ENCODE measurements at regions not wholly inside any gene's neighbourhood (a gene's known extent, or its start where the extent isn't known, plus 50 kb on each side); places are given as distances from the start of the nearest gene placed in this dataset.

DNA sequence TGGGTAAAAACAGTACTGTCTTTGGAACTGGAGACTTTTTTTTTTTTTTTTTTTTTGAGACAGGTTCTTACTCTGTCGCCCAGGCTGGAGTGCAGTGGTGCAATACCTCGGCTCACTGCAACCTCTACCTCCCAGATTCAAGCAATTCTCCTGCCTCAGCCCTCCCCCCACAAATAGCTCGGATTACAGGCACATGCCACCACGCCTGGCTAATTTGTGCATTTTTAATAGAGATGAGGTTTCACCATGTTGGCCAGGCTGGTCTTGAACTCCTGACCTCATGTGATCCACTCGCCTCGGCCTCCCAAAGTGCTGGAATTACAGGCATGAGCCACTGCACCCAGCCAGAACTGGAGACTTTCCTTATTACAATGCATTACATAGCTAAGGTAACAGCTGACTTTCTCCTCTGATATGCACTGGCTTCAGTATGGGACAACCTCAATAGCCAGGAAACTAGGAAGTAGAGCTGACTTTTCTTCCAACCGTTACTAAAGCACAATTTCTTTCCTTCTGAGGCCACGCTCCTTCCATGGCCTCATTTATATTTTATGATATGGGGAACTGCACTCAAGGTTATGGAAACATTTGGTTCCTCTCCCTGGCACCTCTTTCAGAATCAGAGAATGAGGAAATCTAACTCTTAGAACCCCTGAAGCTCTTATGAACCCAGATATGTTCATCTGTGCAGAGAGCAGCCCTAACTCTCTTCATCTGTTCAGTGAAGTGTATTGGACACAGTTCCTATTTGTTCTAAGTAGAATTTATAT, 53.5 kb upstream of the FAM9B start:
- Histone ChIP-seq H3K4me2 (ENCODE audit: low read length) (no peak overlapping the region), H3K79me2 (replicated peaks; ENCODE audit: insufficient read depth, low read length) (no peaks in the 10 kb centered on the region), H3K27ac (ENCODE audit: low read length) (no peak overlapping the region), H3K9me2 (ENCODE audit: insufficient read depth, low read length) (no peaks in the 10 kb centered on the region), H2AFZ (ENCODE audit: low read depth, low read length) (no peak overlapping the region), H4K20me1 (ENCODE audit: insufficient read depth) (no peaks in the 10 kb centered on the region), H3K36me3 (ENCODE audit: insufficient read depth, low read length) (no peaks in the 10 kb centered on the region), H3F3A (ENCODE audit: insufficient read depth, low read length, poor library complexity, severe bottlenecking) (no peaks in the 10 kb centered on the region), H3K9me3 (ENCODE audit: low read length) (no peaks in the 10 kb centered on the region), H3K4me3 (ENCODE audit: low read length) (no peak overlapping the region), H3K9ac (ENCODE audit: low read length) (no peak overlapping the region), H3K27me3 (ENCODE audit: insufficient read depth, low read depth, low read length) (no peaks in the 10 kb centered on the region)
- TF ChIP-seq POLR2AphosphoS5 (IDR thresholded peaks at IDR 0.05) (no peak), SMC3 (conservative IDR thresholded peaks at IDR 0.05; ENCODE audit: poor library complexity) (no peak), TAF1 (IDR thresholded peaks at IDR 0.05; ENCODE audit: low read depth) (no peak), RAD21 (conservative IDR thresholded peaks at IDR 0.05) (no peak), MXI1 (conservative IDR thresholded peaks at IDR 0.05; ENCODE audit: poor library complexity, severe bottlenecking) (no peak)
- TF ChIP-seq, protein P1, sequence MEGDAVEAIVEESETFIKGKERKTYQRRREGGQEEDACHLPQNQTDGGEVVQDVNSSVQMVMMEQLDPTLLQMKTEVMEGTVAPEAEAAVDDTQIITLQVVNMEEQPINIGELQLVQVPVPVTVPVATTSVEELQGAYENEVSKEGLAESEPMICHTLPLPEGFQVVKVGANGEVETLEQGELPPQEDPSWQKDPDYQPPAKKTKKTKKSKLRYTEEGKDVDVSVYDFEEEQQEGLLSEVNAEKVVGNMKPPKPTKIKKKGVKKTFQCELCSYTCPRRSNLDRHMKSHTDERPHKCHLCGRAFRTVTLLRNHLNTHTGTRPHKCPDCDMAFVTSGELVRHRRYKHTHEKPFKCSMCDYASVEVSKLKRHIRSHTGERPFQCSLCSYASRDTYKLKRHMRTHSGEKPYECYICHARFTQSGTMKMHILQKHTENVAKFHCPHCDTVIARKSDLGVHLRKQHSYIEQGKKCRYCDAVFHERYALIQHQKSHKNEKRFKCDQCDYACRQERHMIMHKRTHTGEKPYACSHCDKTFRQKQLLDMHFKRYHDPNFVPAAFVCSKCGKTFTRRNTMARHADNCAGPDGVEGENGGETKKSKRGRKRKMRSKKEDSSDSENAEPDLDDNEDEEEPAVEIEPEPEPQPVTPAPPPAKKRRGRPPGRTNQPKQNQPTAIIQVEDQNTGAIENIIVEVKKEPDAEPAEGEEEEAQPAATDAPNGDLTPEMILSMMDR (IDR thresholded peaks at IDR 0.05; ENCODE audit: poor library complexity, severe bottlenecking) = no peak

DNA sequence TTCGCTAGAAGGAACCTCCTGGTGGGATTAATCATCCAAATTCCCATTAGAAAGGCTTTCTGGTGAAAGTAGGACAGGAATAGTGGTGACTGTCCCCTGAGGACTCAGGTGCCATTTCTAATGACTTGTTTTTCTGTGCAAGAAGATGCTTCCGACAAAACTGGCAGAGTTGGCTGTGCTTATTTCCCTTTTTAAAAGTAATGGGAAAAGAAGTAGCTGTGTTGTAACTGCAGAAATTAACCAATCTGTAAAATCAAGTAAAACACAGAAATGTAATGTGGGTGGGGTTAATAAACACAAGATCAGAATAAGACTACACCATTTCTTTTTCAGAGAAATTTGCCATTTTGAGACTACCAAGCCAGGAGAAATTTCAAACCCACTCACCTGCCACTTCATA, 55.0 kb upstream of the FAM9B start:
- Histone ChIP-seq H3K9me3 (ENCODE audit: low read length) (no peaks in the 10 kb centered on the region), H3K4me2 (ENCODE audit: low read length) (no peak overlapping the region), H3K36me3 (ENCODE audit: insufficient read depth, low read length) (no peaks in the 10 kb centered on the region), H3K9me2 (ENCODE audit: insufficient read depth, low read length) (no peaks in the 10 kb centered on the region), H3K27me3 (ENCODE audit: insufficient read depth, low read depth, low read length) (no peaks in the 10 kb centered on the region), H3F3A (ENCODE audit: insufficient read depth, low read length, poor library complexity, severe bottlenecking) (no peaks in the 10 kb centered on the region), H4K20me1 (ENCODE audit: insufficient read depth) (no peaks in the 10 kb centered on the region), H3K27ac (ENCODE audit: low read length) (peak overlapping the region; percentile 90), H3K4me3 (ENCODE audit: low read length) (peak overlapping the region; percentile 38), H3K9ac (ENCODE audit: low read length) (no peak overlapping the region), H2AFZ (ENCODE audit: low read depth, low read length) (no peak overlapping the region), H3K79me2 (replicated peaks; ENCODE audit: insufficient read depth, low read length) (no peaks in the 10 kb centered on the region)
- TF ChIP-seq SMC3 (conservative IDR thresholded peaks at IDR 0.05; ENCODE audit: poor library complexity) (no peak), MXI1 (conservative IDR thresholded peaks at IDR 0.05; ENCODE audit: poor library complexity, severe bottlenecking) (no peak), RAD21 (conservative IDR thresholded peaks at IDR 0.05) (no peak)

DNA sequence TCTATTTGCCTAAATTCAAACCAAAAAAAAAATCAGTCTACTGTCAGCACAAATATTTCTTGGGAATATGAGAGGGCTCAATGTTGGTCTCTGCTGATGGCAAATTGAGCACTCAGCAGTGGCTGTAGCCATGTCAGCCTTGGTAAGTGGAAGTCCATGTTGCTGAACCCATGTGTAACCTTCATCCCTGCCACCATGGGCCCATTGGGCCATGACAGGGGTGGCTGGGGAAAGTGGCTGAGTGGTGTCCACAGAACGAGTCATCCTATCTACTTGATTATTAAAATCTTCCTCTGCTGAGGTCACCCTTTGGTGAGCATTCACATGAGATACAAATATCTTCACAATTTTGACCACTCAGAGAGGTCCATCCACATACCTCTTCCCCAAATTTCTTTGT, 56.8 kb upstream of the FAM9B start:
- no peaks in the 10 kb centered on the region for H3K36me3 ChIP-seq (ENCODE audit: insufficient read depth, low read length)
- H4K20me1 ChIP-seq (ENCODE audit: insufficient read depth) = no peaks in the 10 kb centered on the region
- H3K9ac ChIP-seq (ENCODE audit: low read length) = no peak overlapping the region
- H3K79me2 ChIP-seq (replicated peaks; ENCODE audit: insufficient read depth, low read length) = no peaks in the 10 kb centered on the region
- no peaks in the 10 kb centered on the region for H3F3A ChIP-seq (ENCODE audit: insufficient read depth, low read length, poor library complexity, severe bottlenecking)
- H3K4me2 ChIP-seq (ENCODE audit: low read length) = no peak overlapping the region
- peak overlapping the region; percentile 30 for H3K4me3 ChIP-seq (ENCODE audit: low read length)
- no peaks in the 10 kb centered on the region for H3K27me3 ChIP-seq (ENCODE audit: insufficient read depth, low read depth, low read length)
- H3K9me2 ChIP-seq (ENCODE audit: insufficient read depth, low read length) = no peaks in the 10 kb centered on the region
- no peak overlapping the region for H2AFZ ChIP-seq (ENCODE audit: low read depth, low read length)
- peak overlapping the region; percentile 90 for H3K27ac ChIP-seq (ENCODE audit: low read length)
- TF ChIP-seq, protein P1 (IDR thresholded peaks at IDR 0.05; ENCODE audit: poor library complexity, severe bottlenecking) = no peak
- no peaks in the 10 kb centered on the region for H3K9me3 ChIP-seq (ENCODE audit: low read length)
